GM12878 (cell line): ENCODE measurements at regions not wholly inside any gene's neighbourhood (a gene's known extent, or its start where the extent isn't known, plus 50 kb on each side); places are given as distances from the start of the nearest gene placed in this dataset.

Experiments
- ATAC-seq: fragments of 200-7000 bp; cut with Tn5 transposase; 3 replicates; pipeline ENCODE4 v1.9.1; 2020; ENCODE audit warnings: mild to moderate bottlenecking, moderate library complexity
- BruUV-seq: library from RNA; stranded (reverse); fragments of 400-500 nt; replicated peaks from 2 replicates; lab custom pipeline; 2021; lab: Mats Ljungman, UMichigan
- CTCF ChIA-PET: fragments of 300-600 bp; sonication (Branson Sonifier 250); formaldehyde crosslinking; extraction: SDS; loops from one replicate; lab custom pipeline; 2021; ENCODE audit warnings: inconsistent platforms; lab: Yijun Ruan, JAX
- POLR2A ChIA-PET: fragments of 350-600 bp; formaldehyde crosslinking; extraction: SDS; loops from one replicate; lab custom pipeline; 2021; ENCODE audit warnings: inconsistent platforms; lab: Charles Lee
- RAD21 ChIA-PET: fragments of 300-600 bp; sonication (Branson Sonifier 250); formaldehyde crosslinking; loops from one replicate; lab custom pipeline; 2023; ENCODE audit warnings: antibody characterized with exemption; ENCODE audit not compliant: unreplicated experiment; lab: Charles Lee
- SMC1A ChIA-PET: fragments of 300-600 bp; sonication (Branson Sonifier 250); formaldehyde crosslinking; loops from one replicate; lab custom pipeline; 2023; ENCODE audit not compliant: unreplicated experiment, uncharacterized antibody; lab: Charles Lee
- DNase-seq: peaks from one replicate; pipeline ENCODE4 v3.0.0-alpha.2; 2011; ENCODE audit warnings: low read depth, low spot score
- FAIRE-seq: peaks from 3 replicates; lab custom pipeline; 2011; peaks lifted over from hg19 to GRCh38; lab: Jason Lieb, UNC
- H2AFZ ChIP-seq: 2 replicates; pipeline ENCODE4 v1.6.0; 2011; ENCODE audit warnings: low read depth, low read length, control low read depth; ENCODE audit not compliant: control insufficient read depth
- H3K27ac ChIP-seq: 2 replicates; pipeline ENCODE4 v1.5.1; 2011; ENCODE audit warnings: control low read depth; ENCODE audit not compliant: control insufficient read depth, insufficient read depth
- H3K27me3 ChIP-seq, 2 experiments: replicated peaks in 1 of 2; 2 replicates each; pipeline versions ENCODE4 v1.6.0 to v1.6.1; 2011; ENCODE audit warnings: low read length in 1 of 2; ENCODE audit not compliant: control insufficient read depth in 2 of 2, insufficient read depth in 2 of 2
- H3K36me3 ChIP-seq, 2 experiments: 2 replicates each; pipeline ENCODE4 v1.5.1; 2011; ENCODE audit warnings: low read length in 1 of 2; ENCODE audit not compliant: control insufficient read depth in 2 of 2, insufficient read depth in 2 of 2
- H3K4me1 ChIP-seq: 2 replicates; pipeline ENCODE4 v1.6.1; 2011; ENCODE audit warnings: mild to moderate bottlenecking, low read length, moderate library complexity, mixed read lengths; ENCODE audit not compliant: control insufficient read depth, insufficient read depth
- H3K4me2 ChIP-seq: 2 replicates; pipeline ENCODE4 v1.6.0; 2011; ENCODE audit warnings: control low read depth; ENCODE audit not compliant: control insufficient read depth, insufficient read depth
- H3K4me3 ChIP-seq: fragments of 200-600 bp; sonication (generic); 2 replicates; pipeline ENCODE4 v1.5.1; 2016
- H3K79me2 ChIP-seq: 2 replicates; pipeline ENCODE4 v1.6.0; 2011; ENCODE audit warnings: low read length; ENCODE audit not compliant: control insufficient read depth, insufficient read depth
- H3K9ac ChIP-seq: 2 replicates; pipeline ENCODE4 v1.8.0; 2011; ENCODE audit warnings: low read length, control low read depth, mixed read lengths; ENCODE audit not compliant: control insufficient read depth, insufficient read depth
- H3K9me3 ChIP-seq: replicated peaks from 3 replicates; pipeline ENCODE4 v1.5.1; 2011; ENCODE audit warnings: mild to moderate bottlenecking, low read length; ENCODE audit not compliant: control insufficient read depth, insufficient read depth
- H4K20me1 ChIP-seq: 2 replicates; pipeline ENCODE4 v1.6.0; 2011; ENCODE audit not compliant: control insufficient read depth, insufficient read depth
- DPF2 ChIP-seq: fragments of 450-650 bp; IDR thresholded peaks from 2 replicates; pipeline ENCODE4 v1.6.1; 2017; ENCODE audit warnings: mild to moderate bottlenecking
- EGR1 ChIP-seq, 2 experiments: IDR thresholded peaks; 1 replicate in 1 of 2; 2 replicates in 1 of 2; pipeline ENCODE4 v1.6.1; 2011 to 2012; ENCODE audit warnings: low read depth in 2 of 2, low read length in 2 of 2, borderline replicate concordance in 1 of 2, mild to moderate bottlenecking in 1 of 2, moderate library complexity in 1 of 2
- FOS ChIP-seq: IDR thresholded peaks from 3 replicates; pipeline ENCODE4 v1.6.1; 2011; ENCODE audit warnings: borderline replicate concordance; ENCODE audit not compliant: insufficient read length; ENCODE audit errors: extremely low read depth
- STAT3 ChIP-seq: IDR thresholded peaks from 2 replicates; pipeline ENCODE4 v1.6.1; 2011; ENCODE audit warnings: low read depth, low read length, improper control_type of control experiment
- ZBED1 ChIP-seq: IDR thresholded peaks from 2 replicates; pipeline ENCODE4 v1.6.1; 2016; ENCODE audit warnings: borderline replicate concordance
- ZBTB40 ChIP-seq: fragments of 450-650 bp; IDR thresholded peaks from 2 replicates; pipeline ENCODE4 v1.6.1; 2016; ENCODE audit warnings: mild to moderate bottlenecking, moderate library complexity, borderline replicate concordance
- ZNF592 ChIP-seq: fragments of 450-650 bp; IDR thresholded peaks from 2 replicates; pipeline ENCODE4 v1.6.1; 2017; ENCODE audit warnings: mild to moderate bottlenecking, moderate library complexity
- ZNF687 ChIP-seq: fragments of 450-650 bp; IDR thresholded peaks from 2 replicates; pipeline ENCODE4 v1.6.1; 2017; ENCODE audit warnings: mild to moderate bottlenecking, moderate library complexity
- WGBS: methylation state at CpG from one replicate; pipeline ENCODE4 v1.1.6; 2016; ENCODE audit warnings: low lambda C conversion rate; ENCODE audit not compliant: insufficient replicate concordance, insufficient coverage; ENCODE audit errors: missing lambda C conversion rate; 5-methylcytosine and 5-hydroxymethylcytosine counted together
- in situ Hi-C: fragments of 300-500 bp; cut with MboI; formaldehyde crosslinking; loops from 9 replicates; pipeline ENCODE4 v1.14.3; 2018; ENCODE audit warnings: mixed read lengths
- intact Hi-C: fragments of 100-400 bp; cut with micrococcal nuclease; formaldehyde crosslinking; loops from one replicate; pipeline ENCODE4 v1.14.2; 2022; ENCODE audit not compliant: unreplicated experiment
- TF ChIP-seq, protein P1 (sequence below), 3 experiments: IDR thresholded peaks in 2 of 3; conservative IDR thresholded peaks in 1 of 3; 2 replicates each; pipeline ENCODE4 v1.5.1; 2011; ENCODE audit warnings: low read depth in 3 of 3, low read length in 3 of 3, mild to moderate bottlenecking in 3 of 3, control low read depth in 2 of 3, moderate library complexity in 2 of 3, inconsistent platforms in 1 of 3, mixed read lengths in 1 of 3; ENCODE audit not compliant: control insufficient read depth in 2 of 3, insufficient read depth in 1 of 3; ENCODE audit errors: extremely low read depth in 1 of 3

DNA sequence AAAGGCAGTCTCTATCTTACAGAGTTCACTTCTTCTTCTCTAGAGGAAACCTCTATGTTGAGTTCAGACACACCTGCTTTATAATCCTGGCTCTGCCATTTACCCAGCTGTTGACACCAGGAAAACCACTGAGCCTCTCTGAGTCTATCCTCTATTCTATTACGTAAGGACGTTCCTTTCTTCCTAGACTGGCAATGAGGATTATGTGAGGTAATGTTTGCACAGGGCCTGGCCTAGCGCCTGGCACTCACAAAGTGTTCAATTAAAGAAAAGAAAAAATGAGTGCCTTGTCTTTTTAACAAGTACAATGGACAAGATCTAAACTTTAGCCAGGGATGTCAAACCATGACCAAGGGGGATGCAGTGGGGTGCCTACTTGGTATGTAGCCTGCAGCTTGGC, 641.9 kb upstream of the TBX3 start:
- Histone ChIP-seq H3K4me1 (peaks cover 10% of the 10 kb centered on the region), H3K4me2 (no peak overlapping the region), H3K27me3 (no peaks in the 10 kb centered on the region), H3K79me2 (no peaks in the 10 kb centered on the region), H3K36me3 (no peaks in the 10 kb centered on the region), H3K9ac (no peak overlapping the region), H4K20me1 (no peaks in the 10 kb centered on the region), H3K9me3 (no peaks in the 10 kb centered on the region; the same call in 2 of the 3 replicates), H3K27ac (no peak overlapping the region), H3K4me3 (no peak overlapping the region), H2AFZ (no peak overlapping the region)
- FAIRE-seq (no peak), ATAC-seq (no peak), DNase-seq (no peak)
- 0% methylated on average over 3 of the region's 3 CpGs for WGBS
- RAD21 ChIA-PET = no interaction called here
- in situ Hi-C loops = no loop called here
- SMC1A ChIA-PET = interaction anchor here (1.4 kb wide), 1 partner anchor 9 kb away, joined by 4 read pairs; no protein-coding TSS in a partner anchor
- intact Hi-C loops = no loop called here
- POLR2A ChIA-PET = interaction anchor here (0.7 kb wide), 1 partner anchor 15 kb away, joined by 4 read pairs; no protein-coding TSS in a partner anchor
- no TSS peak for BruUV-seq
- CTCF ChIA-PET = interaction anchor here (0.7 kb wide), 1 partner anchor 15 kb away, joined by 3 read pairs; no protein-coding TSS in a partner anchor
- TF ChIP-seq EGR1 (IDR thresholded peaks at IDR 0.05; ENCODE audit: borderline replicate concordance in 1 of 2, low read depth in 2 of 2, low read length in 2 of 2) (no peak), ZNF687 (no peak), FOS (no peak), DPF2 (no peak), STAT3 (no peak), ZBED1 (no peak), ZBTB40 (no peak), ZNF592 (no peak)
- TF ChIP-seq, protein P1, sequence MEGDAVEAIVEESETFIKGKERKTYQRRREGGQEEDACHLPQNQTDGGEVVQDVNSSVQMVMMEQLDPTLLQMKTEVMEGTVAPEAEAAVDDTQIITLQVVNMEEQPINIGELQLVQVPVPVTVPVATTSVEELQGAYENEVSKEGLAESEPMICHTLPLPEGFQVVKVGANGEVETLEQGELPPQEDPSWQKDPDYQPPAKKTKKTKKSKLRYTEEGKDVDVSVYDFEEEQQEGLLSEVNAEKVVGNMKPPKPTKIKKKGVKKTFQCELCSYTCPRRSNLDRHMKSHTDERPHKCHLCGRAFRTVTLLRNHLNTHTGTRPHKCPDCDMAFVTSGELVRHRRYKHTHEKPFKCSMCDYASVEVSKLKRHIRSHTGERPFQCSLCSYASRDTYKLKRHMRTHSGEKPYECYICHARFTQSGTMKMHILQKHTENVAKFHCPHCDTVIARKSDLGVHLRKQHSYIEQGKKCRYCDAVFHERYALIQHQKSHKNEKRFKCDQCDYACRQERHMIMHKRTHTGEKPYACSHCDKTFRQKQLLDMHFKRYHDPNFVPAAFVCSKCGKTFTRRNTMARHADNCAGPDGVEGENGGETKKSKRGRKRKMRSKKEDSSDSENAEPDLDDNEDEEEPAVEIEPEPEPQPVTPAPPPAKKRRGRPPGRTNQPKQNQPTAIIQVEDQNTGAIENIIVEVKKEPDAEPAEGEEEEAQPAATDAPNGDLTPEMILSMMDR (IDR thresholded peaks at IDR 0.05 in 2 of 3, conservative IDR thresholded peaks at IDR 0.05 in 1 of 3; ENCODE audit: control insufficient read depth in 2 of 3, extremely low read depth in 1 of 3, insufficient read depth in 1 of 3, low read depth in 3 of 3, low read length in 3 of 3) = no peak
